ENCODE measurements at regions not wholly inside any gene's neighbourhood (a gene's known extent, or its start where the extent isn't known, plus 50 kb on each side); places are given as distances from the start of the nearest gene placed in this dataset.

DNA sequence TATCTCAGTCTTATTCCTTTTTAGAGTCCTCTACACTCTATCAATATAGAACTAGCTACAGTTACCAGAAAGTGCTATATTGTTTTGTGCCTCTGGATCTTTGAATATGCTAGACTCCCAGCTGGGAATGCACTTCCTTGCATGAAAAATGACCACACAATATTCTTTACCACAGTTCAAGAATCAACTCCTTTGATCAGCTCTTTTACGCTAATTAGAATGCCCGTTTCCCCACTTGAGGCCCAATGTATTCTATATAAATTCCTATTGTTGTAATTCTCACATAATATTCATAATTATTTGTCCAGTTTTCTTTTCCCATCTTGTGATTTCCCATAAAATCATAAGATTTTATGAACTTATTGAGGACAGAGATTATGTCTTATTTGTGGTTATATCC lies 142.2 kb downstream of the UBE2E3 start:
- TF ChIP-seq, protein P1, sequence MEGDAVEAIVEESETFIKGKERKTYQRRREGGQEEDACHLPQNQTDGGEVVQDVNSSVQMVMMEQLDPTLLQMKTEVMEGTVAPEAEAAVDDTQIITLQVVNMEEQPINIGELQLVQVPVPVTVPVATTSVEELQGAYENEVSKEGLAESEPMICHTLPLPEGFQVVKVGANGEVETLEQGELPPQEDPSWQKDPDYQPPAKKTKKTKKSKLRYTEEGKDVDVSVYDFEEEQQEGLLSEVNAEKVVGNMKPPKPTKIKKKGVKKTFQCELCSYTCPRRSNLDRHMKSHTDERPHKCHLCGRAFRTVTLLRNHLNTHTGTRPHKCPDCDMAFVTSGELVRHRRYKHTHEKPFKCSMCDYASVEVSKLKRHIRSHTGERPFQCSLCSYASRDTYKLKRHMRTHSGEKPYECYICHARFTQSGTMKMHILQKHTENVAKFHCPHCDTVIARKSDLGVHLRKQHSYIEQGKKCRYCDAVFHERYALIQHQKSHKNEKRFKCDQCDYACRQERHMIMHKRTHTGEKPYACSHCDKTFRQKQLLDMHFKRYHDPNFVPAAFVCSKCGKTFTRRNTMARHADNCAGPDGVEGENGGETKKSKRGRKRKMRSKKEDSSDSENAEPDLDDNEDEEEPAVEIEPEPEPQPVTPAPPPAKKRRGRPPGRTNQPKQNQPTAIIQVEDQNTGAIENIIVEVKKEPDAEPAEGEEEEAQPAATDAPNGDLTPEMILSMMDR (optimal IDR thresholded peaks at IDR 0.05 in 1 of 3, IDR thresholded peaks at IDR 0.05 in 1 of 3, conservative IDR thresholded peaks at IDR 0.05 in 1 of 3; ENCODE audit: extremely low read depth in 1 of 3, insufficient read depth in 2 of 3, low read length in 3 of 3) = no peak
- TF ChIP-seq EZH2 (IDR thresholded peaks at IDR 0.05; ENCODE audit: low read length) = no peak
